ENCODE measurements at regions not wholly inside any gene's neighbourhood (a gene's known extent, or its start where the extent isn't known, plus 50 kb on each side); places are given as distances from the start of the nearest gene placed in this dataset.
A peak's percentile ranks its signal among the peaks of the same experiment; 100 is the strongest.
"Not testable (repeated sequence)": the region's sequence is repeated elsewhere in the genome, so short reads cannot be mapped to it uniquely, and the experiment has no call there.

DNA sequence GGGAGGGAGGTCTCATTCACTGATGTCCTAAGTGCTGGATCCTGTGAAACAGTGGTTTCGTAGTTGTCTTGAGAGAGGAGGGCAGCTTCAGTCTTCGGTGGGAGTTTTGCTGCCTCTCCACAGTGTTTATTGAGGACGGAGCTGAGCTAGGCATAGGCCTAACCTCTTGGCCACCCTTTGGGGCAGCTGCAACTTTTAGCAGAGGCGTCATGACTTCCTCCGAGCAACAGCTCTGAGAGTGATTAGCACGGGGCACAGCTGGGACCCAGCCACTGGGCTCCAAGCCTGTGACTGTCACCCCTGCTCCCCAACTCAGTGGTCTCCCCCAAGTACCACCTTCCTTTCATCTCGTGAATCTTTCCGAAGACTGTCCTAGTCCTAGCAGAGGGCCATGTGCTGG is 139.9 kb upstream of the NCOR2 start:
- DNase-seq (ENCODE audit: low read depth in 4 of 4, low spot score in 3 of 4), result no peak

DNA sequence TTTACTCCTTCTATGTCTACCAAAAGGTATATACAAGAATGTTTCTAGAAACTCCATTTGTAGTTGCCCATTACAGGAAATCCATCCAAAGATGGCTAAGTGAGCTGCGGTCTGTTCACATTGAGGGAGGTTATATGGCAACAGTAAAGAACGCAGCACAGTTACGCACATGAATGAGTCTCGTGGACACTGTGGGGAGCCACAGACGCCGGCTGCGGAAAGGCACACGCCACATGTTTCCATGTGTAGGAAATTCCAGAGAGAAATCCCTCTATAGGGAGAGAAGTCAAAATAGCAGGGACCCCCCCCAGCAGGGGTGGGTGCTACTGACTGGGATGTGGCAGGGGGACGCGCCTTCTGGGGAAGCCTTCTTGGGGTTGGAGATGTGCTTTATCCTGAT is 139.0 kb upstream of the NCOR2 start:
- DNase-seq (ENCODE audit: low read depth in 4 of 4, low spot score in 3 of 4), result no peak

DNA sequence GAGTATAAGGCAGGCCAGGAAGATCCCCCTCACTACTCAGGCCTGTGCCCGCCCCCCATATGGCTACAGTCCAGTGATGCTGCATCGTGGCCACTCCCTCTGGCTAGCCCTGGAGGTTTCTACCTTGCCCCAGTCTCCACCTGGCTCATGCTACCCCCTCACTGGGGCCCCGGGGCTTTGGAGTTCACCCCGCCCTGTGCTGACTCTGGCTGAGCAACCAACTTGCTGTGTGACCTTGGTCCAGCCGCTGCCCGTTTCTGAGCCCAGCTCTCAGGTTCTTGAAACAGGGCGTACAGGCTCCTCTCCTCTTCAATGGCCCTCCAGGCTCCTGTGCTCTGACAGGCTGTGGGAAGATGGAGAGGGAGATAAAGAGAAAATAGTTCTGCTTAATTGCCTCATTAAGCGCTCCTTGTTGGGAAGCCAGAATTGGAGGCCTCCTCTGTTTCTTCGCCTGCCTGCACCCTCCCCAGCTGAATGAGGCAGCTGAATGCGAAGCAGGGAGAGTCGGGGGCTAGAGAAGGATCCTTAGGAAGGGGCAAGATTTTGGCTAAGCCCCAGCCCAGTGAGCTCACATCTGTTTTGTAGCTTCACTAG is 138.2 kb upstream of the NCOR2 start:
- no peak for DNase-seq (ENCODE audit: low read depth in 4 of 4, low spot score in 3 of 4)

DNA sequence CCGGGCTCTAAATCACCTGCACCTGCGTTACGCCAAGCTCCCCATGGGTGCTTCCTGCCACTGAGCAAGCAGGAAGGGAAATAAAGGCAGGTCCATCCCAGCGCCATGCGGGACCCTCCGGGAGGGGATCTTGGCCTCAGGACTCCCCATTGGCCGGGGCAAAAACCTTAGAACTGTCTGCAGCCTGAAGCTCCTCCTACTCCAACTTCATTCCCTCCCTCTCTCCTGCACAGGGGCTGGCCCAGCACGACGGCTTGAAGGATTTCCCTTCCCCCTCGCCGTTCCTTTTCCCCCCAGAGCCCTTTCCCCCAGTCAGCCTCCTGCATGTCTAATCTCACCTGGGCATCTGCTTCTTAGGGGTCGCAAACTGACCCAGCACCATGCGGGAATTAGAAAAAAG is 137.2 kb upstream of the NCOR2 start:
- no peak for DNase-seq (ENCODE audit: low read depth in 4 of 4, low spot score in 3 of 4)

DNA sequence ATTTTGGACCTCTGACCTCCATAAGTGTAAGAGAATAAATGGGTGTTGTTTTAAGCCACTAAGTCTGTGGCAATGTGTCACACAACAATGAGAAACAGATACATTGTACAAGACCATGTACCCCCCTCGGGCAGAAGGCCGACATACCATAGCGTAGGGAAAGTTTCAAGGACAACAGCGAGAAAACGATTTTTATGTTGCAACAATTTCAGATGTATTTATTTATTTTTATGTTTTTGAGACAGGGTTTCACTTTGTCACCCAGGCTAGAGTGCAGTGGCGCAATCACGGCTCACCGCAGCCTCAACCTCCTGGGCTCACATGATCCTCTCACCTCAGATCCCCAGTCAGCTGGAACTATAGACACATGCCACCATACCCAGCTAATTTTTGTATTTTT is 136.4 kb upstream of the NCOR2 start:
- no peak for DNase-seq (ENCODE audit: low read depth in 4 of 4, low spot score in 3 of 4)

DNA sequence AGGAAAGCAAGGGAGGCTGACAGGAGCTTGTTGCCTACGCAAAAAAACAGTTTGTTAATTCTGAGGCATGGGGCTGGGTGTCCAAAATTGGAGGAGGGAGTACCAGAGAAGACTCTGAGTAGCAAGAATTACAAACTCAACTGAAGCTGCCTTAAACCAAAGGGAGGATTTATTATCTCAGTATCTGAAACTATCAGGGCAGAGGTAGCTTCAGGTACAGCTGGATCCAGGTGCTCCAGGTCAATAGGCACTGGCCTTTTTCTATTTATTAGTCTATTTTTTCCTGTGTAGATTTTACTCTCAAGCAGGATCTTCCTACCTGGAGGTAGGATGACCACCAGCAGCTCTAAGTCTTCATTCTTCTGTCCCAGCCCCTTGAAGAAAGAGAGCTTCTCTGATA is 135.3 kb upstream of the NCOR2 start:
- DNase-seq (ENCODE audit: low read depth in 4 of 4, low spot score in 3 of 4), result no peak

DNA sequence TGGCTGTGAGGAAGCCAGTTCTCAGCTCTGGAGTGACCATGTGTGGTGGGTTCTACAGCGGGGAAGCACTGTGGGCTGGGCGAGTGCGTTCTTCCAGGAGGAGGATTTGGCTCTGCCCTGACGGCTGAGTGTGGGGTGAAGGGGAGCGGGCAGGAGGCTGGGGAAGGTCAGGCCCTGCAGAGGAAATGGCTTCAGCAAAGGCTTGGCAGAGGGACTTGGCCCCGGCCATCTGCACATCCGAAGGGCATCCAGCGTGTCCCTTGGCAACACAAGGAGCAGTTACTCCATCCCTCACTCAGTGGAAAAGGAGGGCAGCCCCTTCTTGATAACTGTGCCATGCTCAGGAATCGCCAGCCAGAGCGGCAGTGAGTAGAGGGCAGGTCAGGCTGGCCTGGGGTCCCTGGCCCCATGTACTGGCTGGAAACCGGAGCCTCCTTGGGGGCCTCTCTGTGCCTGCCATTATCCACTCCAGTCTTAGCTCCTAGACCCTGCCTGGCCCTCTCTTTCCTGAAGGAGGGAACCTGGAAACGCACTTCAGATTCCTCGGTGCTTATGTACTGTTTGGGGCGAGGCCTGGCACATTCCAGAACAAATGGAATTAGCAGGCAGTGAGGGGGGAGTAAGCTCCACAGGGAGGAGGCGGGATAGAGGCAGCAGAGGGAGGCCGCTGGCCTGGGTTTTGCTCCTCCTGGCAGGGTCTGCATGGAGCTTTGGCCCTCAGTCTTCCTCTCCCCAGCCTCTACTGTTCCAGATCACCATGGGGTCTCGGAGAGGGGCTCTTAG is 133.6 kb upstream of the NCOR2 start:
- no peak for DNase-seq (ENCODE audit: low read depth in 4 of 4, low spot score in 3 of 4)

DNA sequence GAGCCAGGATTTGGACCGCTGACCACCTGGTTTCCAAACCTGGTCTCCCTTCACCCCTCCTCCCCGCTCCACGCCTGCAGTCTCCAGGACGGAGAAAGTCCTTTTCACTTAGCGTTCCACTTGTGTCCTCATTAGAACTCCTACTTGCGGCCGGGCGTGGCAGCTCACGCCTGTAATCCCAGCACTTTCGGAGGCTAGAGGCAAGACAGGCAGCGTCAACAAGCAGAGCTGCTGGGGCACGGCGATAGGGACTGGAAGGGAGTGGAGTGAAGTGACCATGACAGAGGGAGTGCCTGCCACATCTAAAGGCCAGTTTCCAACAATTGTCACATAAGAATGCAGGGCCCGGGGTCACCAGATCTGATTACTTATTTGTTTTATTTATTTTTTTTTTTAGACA is 132.5 kb upstream of the NCOR2 start:
- DNase-seq (ENCODE audit: low read depth in 4 of 4, low spot score in 3 of 4), result no peak

DNA sequence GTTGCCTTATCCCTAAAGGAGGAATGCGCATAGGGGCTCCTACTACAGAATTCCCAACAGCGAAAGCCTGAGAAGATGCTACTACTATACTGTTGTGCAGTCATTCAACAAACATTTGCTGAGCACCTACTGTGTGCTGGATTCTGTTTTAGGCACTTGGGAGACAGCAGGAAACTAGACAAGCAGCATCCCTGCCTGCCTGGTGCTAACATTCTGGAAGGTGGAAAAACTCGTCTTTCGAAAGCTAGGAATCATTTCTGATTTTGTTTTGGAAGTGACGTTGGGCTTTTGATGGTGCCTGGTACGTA is 131.5 kb upstream of the NCOR2 start:
- DNase-seq (ENCODE audit: low read depth in 4 of 4, low spot score in 3 of 4), result no peak

DNA sequence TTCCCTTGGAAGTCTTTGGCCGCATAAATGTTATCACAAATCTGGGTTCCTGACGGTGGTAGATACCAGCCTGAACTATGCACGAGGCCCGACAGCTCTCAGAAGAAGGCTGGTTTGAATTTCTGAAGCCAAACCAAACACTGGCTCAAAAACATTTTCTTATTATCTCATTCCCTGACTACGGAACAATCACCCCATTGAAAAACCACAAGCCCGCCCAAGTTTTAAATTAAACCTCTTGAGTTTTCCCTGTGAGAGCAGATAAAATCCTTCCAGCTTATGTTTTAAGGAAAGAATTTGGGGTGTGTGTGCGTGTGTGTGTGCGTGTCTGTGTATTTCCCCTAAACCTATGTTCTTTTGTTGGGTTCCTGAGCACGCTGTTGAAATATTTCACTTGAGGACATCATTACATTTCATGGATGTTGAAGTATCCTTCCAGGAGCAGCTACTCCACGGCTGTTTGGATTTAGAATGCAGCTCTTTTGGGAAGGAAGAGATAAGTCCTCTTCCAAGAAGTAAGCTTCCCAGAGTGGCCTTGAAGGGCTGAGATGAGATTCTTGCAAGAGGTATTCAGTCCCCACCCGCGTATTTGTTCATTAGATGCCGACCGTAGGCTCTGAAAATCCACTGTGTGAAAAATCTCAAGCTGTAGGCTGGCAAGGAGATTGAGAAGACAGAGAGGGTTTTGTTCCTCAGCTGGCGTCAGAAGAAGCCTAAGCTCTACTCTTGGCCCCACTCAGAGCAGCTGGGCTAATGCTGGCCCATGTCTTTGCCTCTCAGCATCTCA is 131.0 kb upstream of the NCOR2 start:
- no peak for DNase-seq (ENCODE audit: low read depth in 4 of 4, low spot score in 3 of 4)

DNA sequence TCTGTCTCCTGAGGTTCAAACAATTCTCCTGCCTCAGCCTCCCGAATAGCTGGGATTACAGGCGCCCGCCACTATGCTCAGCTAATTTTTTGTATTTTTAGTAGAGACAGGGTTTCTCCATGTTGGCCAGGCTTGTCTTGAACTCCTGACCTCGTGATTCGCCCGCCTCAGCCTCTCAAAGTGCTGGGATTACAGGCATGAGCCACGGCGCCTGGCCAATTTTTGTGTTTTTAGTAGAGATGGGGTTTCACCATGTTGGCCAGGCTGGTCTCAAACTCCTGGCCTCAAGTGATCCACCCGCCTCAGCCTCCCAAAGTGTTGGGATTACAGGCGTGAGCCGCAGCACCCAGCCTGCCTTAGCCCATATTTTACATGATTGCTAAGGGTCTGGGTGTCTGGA is 130.3 kb upstream of the NCOR2 start:
- not testable (repeated sequence) for DNase-seq (ENCODE audit: low read depth in 4 of 4, low spot score in 3 of 4)

DNA sequence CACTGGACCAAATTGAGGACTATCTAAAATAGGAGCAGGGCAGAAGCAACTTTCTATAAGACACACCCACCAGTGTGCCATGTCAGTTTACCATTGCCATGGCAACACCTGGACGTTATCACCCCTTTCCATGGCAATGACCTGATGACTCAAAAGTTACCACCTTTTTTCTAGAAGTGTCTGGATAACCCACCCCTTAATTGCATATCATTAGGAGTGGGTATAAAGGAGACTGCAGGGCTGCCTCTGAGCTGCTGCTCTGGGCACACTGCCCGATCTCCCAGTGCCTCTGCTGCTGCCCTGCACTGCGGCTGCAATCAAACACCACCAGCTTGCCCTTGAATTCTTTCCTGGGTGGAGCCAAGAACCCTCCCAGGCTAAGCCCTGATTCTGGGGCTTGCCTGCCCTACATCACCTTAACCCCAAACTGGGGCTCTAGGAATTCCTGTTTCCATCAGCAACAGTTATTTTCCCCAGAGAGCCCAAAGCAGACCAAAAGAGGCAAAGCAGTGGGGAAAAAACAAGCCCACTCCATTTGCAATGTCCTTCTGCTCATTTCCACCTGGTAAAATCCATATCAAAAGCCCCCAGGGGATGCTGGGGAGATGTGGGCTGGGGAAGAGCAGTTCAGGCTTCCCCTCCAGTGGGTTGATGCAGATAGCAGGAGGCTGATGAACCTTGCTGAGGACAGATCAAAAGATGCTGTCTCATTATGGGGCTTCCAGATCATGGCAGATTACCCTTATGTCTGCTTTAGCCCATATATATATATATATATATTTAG is 129.5 kb upstream of the NCOR2 start:
- DNase-seq (ENCODE audit: low read depth in 4 of 4, low spot score in 3 of 4), result no peak

DNA sequence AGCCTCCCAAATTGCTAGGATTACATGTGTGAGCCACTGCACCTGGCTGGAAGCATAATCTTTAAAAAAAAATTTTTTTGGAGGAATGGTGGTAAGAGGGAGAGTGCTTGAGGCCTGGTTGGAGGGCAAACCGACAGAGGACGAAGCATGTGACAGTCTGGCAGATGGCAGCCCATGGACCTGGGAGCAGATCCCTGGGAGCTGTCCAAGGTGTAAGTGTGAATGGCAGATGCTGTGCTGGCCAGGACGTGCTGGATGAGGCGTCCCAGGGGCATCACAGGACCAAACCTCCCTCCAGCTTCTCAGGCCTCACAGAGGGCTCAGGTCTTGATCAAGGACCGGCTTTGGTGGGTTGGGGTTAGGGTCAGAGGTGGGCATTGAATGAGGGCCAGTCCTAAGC is 128.4 kb upstream of the NCOR2 start:
- DNase-seq (ENCODE audit: low read depth in 4 of 4, low spot score in 3 of 4), result no peak

DNA sequence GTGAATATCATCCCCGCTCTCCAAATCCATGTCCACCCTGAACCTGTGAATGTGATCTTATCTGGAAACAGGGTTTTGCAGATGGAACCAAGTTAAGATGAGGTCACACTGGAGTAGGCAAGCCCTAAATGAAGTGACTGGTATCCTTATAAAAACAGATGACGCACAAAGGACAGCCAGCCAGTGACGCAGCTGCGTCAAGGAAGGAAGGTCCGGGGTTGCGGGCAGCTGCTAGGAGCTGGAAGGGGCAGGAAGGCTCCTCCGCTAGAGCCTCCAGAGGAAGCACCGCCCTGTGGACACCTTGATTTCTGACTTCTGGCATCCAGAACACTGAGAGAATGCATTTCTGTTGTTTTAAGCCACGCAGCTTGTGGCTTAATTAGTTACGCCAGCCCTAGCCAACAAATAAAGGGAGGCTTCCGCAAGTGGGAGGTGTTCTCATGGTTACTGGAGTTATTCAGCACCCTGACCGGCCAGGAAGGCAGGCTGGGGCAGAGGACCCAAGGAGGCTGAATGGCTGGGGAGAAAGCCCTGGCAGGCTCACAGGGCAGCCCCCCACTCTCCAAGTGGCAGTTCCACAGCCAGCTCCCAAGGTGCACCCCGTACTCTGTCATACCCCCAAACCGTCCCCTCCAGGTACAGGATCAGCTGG is 127.6 kb upstream of the NCOR2 start:
- peak in 1 of 4 donors; percentile 70 for DNase-seq (ENCODE audit: low read depth in 4 of 4, low spot score in 3 of 4)

DNA sequence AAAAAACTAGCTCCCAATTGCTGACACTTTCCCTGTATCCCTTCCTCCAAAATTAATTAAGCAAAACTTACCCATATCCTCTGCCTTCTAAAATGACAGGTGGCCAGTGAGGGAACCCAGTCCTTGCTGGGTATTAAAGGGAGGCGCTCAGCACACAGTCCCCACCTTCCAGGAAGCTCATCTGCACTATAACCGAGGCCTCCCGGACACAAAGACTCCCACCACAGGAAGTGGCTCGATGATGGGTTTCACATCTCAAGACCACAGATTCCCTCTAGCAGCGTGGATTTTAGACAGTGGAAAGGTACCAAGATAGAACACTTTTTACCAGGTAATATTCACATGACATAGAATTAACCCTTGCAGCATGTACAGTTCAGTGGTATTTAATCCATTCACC is 126.8 kb upstream of the NCOR2 start:
- DNase-seq (ENCODE audit: low read depth in 4 of 4, low spot score in 3 of 4), result no peak

DNA sequence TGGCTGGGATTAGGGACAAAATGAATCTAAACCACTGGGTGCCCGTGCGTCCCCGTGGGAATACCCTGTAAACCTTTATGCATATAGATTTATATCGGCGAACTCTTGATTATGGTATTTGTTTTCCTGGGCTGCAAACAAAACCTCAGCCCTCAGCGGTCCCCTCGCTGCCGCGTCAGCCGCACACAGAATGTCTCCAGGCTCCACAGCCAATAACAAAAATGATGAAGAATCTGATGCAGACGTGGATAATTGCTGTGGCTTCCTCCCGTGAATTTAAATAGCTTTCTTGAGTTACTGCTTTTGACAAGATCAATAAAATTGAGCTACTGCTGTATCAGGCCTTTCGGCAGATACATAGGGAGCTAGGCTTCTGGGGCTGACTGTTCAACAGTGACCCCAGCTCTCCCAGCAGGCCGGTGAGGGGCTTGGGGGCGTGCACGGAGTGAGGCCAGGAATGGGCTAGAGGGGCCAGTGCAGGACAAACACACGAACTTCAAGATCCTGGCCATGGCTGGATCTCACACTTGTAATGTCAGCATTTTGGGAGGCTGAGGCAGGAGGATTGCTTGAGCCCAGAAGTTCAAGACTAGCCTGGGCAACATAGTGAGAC is 125.8 kb upstream of the NCOR2 start:
- DNase-seq (ENCODE audit: low read depth in 4 of 4, low spot score in 3 of 4), result no peak

DNA sequence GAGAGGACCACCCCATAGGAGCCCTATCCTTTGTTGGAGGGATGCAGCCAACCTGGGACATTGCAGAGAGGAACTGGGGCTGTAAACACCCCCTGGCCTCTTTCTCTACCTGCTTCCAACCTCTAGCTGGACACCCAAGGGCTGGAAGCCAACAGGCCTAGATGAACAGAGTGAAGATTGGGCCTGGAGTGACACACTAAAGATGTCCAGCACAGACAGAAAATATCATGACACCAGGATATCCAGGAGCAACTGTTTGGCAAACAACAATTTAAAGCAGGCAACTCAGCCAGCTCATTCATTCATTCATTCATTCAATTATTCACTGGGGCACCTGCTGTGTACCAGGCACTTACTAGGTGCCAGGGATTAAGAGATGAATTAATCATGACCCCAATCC is 125.0 kb upstream of the NCOR2 start:
- DNase-seq (ENCODE audit: low read depth in 4 of 4, low spot score in 3 of 4), result no peak

DNA sequence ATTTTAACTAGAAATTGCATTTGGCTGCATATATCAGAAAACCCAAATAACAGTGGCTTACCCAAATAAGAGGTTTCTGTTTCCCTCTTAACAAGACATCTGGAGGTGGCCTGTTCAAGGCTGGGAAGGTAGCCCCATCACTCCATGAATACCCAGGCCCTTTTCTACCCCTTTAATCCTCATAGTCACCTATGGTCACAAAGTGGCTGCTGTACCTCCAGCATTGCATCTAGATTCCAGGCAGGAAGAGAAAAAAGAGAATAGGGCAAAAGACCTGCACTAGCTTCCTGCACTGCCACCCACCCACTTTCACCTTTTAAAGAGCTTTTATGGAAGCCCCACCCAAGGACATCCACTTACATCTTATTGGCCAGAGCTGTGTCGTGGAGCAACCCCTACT is 124.0 kb upstream of the NCOR2 start:
- DNase-seq (ENCODE audit: low read depth in 4 of 4, low spot score in 3 of 4), result no peak

DNA sequence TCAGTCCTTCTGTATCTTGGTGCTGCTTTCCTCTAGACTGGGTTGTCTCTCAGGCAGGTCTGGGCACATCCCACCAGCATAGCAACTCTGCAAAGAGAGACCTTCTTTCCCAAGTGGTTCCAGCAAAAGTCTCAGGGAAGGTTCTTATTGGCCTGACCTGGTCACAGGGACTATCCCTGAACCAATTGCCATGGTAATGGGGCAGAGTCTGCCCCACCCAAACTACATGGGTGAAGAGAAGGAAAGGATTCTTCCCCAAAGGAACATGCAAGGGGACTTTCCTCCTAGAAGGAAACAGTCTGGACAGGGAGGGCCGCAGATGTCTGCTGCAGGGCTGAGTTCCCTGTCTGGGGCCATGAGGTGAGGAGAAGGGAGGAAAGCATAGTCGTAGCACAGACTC is 122.2 kb upstream of the NCOR2 start:
- no peak for DNase-seq (ENCODE audit: low read depth in 4 of 4, low spot score in 3 of 4)

DNA sequence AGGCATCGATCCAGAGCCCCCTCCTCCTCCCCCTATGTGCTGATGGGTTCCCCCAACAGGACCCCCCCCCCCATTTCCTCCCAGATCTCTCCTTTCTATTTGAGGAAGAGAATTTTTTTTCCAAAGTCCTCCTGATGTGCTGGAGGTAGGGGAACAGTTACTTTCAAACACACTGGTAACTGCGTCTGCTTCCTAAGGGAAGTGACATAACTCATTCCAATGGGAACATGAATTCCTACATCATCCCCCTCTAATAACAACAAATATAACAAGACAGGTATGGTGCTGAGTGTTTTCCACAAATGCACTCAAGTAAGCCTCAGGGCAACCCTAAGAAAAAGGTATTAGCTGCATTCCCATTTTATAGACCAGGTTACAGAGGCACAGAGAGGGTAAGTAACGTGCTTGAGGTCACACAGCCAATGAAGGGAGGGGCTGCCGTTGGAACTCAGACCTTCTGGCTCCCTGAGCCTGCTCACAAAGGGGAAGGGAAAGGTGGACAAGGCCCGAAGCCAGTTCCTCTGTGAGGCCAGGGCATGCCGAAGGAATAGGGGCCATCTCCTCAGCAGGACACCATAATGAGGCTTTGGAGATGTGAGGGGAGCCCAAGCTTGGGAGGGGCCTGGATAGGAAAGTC is 121.1 kb upstream of the NCOR2 start:
- DNase-seq (ENCODE audit: low read depth in 4 of 4, low spot score in 3 of 4), result no peak
